ENCODE measurements at regions not wholly inside any gene's neighbourhood (a gene's known extent, or its start where the extent isn't known, plus 50 kb on each side); places are given as distances from the start of the nearest gene placed in this dataset.
"Not testable (repeated sequence)": the region's sequence is repeated elsewhere in the genome, so short reads cannot be mapped to it uniquely, and the experiment has no call there.

DNA sequence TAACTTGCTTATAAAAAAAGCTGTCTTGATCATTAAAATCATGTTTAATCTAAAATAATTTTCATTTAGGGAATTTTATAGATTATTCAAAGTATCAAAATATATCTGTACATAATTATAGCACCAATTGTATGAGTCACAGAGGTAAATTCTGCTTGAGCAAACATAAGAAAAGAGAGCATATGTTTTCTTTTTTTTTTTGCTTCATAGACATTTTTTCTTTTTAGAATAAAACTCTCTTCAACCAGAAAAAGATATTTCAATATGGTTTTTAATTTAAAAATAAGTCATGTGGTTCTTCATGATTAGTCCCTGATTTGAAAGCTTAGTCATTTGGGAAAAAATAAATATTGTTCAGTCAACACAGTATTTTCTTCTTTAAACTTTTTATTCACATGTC lies 2390.6 kb downstream of the ARAP2 start:
- TF ChIP-seq TAF1 (IDR thresholded peaks at IDR 0.05; ENCODE audit: borderline replicate concordance, low read depth, low read length); POLR2AphosphoS5 (IDR thresholded peaks at IDR 0.05; ENCODE audit: low read depth, low read length): not testable (repeated sequence)
